Activated CD8-positive, alpha-beta T cell treated with anti-CD3 and anti-CD28 coated beads, Interleukin-2, amount 10 ng/mL, durations not matched to agents 7 days and 5 days (primary cell): ENCODE measurements at regions not wholly inside any gene's neighbourhood (a gene's known extent, or its start where the extent isn't known, plus 50 kb on each side); places are given as distances from the start of the nearest gene placed in this dataset.

ENCODE experiments used
- ATAC-seq: fragments of 150-1000 bp; cut with Tn5 transposase; one replicate; pipeline ENCODE4 v1.10.0; 2021; ENCODE audit warnings: moderate library complexity
- CTCF ChIA-PET: fragments of 350-600 bp; sonication (Branson Sonifier 250); formaldehyde crosslinking; loops from one replicate; lab custom pipeline; 2021; ENCODE audit warnings: antibody characterized with exemption; lab: Charles Lee
- POLR2A ChIA-PET: fragments of 350-600 bp; sonication (Branson Sonifier 250); formaldehyde crosslinking; loops from one replicate; lab custom pipeline; 2021; ENCODE audit warnings: antibody characterized with exemption; lab: Charles Lee
- DNase-seq: peaks from one replicate; pipeline ENCODE4 v3.0.0-alpha.2; 2020
- H3K27ac Mint-ChIP-seq: one replicate; pipeline ENCODE4 v1.8.0; 2021; ENCODE audit warnings: mild to moderate bottlenecking, mixed read lengths
- H3K27me3 Mint-ChIP-seq: one replicate; pipeline ENCODE4 v1.8.0; 2021; ENCODE audit warnings: low read depth, mixed read lengths
- H3K36me3 Mint-ChIP-seq: one replicate; pipeline ENCODE4 v1.8.0; 2021; ENCODE audit warnings: low read depth, mixed read lengths
- H3K4me1 Mint-ChIP-seq: one replicate; pipeline ENCODE4 v1.8.0; 2021; ENCODE audit warnings: low read depth, mixed read lengths
- H3K4me3 Mint-ChIP-seq: one replicate; pipeline ENCODE4 v1.8.0; 2021; ENCODE audit warnings: mild to moderate bottlenecking, mixed read lengths
- H3K9me3 Mint-ChIP-seq: one replicate; pipeline ENCODE4 v1.8.0; 2022; ENCODE audit warnings: mixed read lengths; ENCODE audit not compliant: insufficient read depth

- H3K9me3 Mint-ChIP-seq = no peaks in the 10 kb centered on the region
- ChIA-PET POLR2A (no interaction called here), CTCF (no interaction called here)
- no peak overlapping the region for H3K27ac Mint-ChIP-seq
- no peak for DNase-seq
- H3K4me1 Mint-ChIP-seq = no peaks in the 10 kb centered on the region
- ATAC-seq = no peak
- H3K4me3 Mint-ChIP-seq = no peak overlapping the region
- no peaks in the 10 kb centered on the region for H3K36me3 Mint-ChIP-seq
- no peaks in the 10 kb centered on the region for H3K27me3 Mint-ChIP-seq
Observed at GRCh38 chr7:108838198-108838597, 268.5 kb downstream of the DNAJB9 start.

DNA sequence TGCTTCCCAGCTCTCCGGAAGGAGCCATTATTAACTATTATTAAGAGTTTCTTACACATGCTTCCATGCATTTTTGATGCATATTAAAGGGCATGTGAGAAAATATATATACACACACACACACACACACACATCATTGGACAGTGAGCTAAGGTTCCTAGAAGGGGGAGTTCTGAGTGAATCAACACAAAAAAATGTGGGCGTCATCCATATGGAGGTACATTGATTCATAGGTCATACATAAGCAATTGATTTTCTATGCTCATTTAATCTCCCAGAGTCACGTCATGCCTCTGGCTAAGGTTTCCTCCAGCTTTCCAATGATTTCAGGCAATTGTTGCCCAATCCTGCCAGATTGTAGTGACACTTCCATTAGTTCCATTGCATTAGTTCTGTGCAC lies 269.4 kb downstream of the DNAJB9 start:
- DNase-seq (no peak), ATAC-seq (no peak)
- no peaks in the 10 kb centered on the region for H3K27me3 Mint-ChIP-seq
- H3K36me3 Mint-ChIP-seq = no peaks in the 10 kb centered on the region
- ChIA-PET CTCF (no interaction called here), POLR2A (no interaction called here)
- H3K9me3 Mint-ChIP-seq = no peaks in the 10 kb centered on the region
- no peak overlapping the region for H3K4me3 Mint-ChIP-seq
- no peaks in the 10 kb centered on the region for H3K4me1 Mint-ChIP-seq
- H3K27ac Mint-ChIP-seq = no peak overlapping the region

DNA sequence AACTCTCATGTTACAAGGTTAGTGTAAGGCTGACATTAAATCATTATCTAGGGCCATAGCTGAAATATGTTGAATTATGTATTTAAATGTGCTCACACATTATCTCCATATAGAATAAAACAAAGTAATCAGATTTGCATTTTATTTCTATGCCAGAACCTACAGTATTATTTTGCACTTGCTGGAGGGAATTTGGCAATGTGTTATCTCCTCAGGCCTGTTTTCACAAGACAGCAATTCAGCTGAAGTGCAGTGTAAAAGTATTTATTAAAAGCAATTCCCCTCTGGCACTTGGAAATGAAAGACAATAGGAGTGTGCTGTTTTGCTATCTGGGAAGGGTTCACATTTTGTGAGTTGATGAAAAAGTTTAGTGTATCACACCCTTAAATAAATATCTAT lies 276.3 kb downstream of the DNAJB9 start:
- Mint-ChIP-seq H3K4me3 (no peak overlapping the region), H3K4me1 (no peaks in the 10 kb centered on the region), H3K36me3 (no peaks in the 10 kb centered on the region), H3K27ac (no peak overlapping the region), H3K27me3 (no peaks in the 10 kb centered on the region), H3K9me3 (no peaks in the 10 kb centered on the region)
- no peak for ATAC-seq
- ChIA-PET POLR2A (no interaction called here), CTCF (no interaction called here)
- no peak for DNase-seq

- POLR2A ChIA-PET = no interaction called here
- Mint-ChIP-seq H3K36me3 (no peaks in the 10 kb centered on the region), H3K9me3 (no peaks in the 10 kb centered on the region), H3K4me1 (no peaks in the 10 kb centered on the region), H3K4me3 (no peak overlapping the region), H3K27ac (no peak overlapping the region), H3K27me3 (no peaks in the 10 kb centered on the region)
- CTCF ChIA-PET = no interaction called here
- DNase-seq (no peak), ATAC-seq (no peak)
Observed at GRCh38 chr7:108846471-108846870, 276.8 kb downstream of the DNAJB9 start.

GRCh38 chr7:108848486-108848885 lies 278.8 kb downstream of the DNAJB9 start:
- no peaks in the 10 kb centered on the region for H3K9me3 Mint-ChIP-seq
- H3K4me1 Mint-ChIP-seq = no peaks in the 10 kb centered on the region
- no peaks in the 10 kb centered on the region for H3K36me3 Mint-ChIP-seq
- no peaks in the 10 kb centered on the region for H3K27me3 Mint-ChIP-seq
- no peak overlapping the region for H3K4me3 Mint-ChIP-seq
- DNase-seq (no peak), ATAC-seq (no peak)
- POLR2A ChIA-PET = no interaction called here
- CTCF ChIA-PET = no interaction called here
- H3K27ac Mint-ChIP-seq = no peak overlapping the region

DNA sequence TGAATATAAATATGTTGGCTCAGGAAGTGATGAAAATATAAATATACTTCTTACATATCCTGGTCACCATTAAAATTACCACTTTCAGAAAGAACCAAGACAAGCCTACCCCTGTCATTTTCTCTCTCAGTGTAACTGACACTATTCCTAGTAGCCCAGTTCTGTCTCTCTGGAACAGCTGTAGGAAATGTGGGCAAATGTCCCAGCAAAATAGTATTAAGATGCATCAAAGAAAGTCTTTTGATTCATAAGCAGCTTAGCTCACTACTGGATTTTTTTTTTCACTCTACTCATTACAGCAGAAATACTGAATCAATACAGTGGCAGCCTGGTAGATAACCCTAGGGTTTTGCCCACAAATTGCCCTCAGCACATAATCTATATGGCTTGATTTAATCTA lies 290.9 kb downstream of the DNAJB9 start:
- Mint-ChIP-seq H3K27ac (no peak overlapping the region), H3K9me3 (no peaks in the 10 kb centered on the region), H3K27me3 (no peaks in the 10 kb centered on the region), H3K4me1 (no peaks in the 10 kb centered on the region), H3K4me3 (no peak overlapping the region), H3K36me3 (no peaks in the 10 kb centered on the region)
- DNase-seq (no peak), ATAC-seq (no peak)
- POLR2A ChIA-PET = no interaction called here
- CTCF ChIA-PET = no interaction called here

DNA sequence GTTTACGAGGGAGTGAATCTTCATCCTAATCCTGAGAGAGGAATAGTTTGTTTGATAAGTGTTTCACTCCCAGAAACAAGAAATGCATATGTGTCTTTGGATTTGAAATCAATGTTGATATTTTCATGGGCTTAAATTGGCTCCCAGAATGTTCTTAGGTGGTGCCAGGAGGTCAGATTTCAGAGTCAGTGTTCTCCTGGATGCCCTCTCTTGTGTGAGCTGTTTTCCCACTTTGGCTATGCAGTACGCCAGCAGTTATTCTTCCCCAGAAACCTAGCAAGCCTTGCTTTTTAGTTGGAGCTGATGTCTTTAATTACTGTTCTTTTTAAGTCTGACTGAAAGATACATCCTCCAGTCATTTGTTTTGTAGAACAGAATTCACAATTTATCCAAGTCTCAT lies 291.4 kb downstream of the DNAJB9 start:
- H3K27ac Mint-ChIP-seq = no peak overlapping the region
- no peaks in the 10 kb centered on the region for H3K36me3 Mint-ChIP-seq
- no peaks in the 10 kb centered on the region for H3K4me1 Mint-ChIP-seq
- no peaks in the 10 kb centered on the region for H3K9me3 Mint-ChIP-seq
- CTCF ChIA-PET = no interaction called here
- POLR2A ChIA-PET = no interaction called here
- H3K27me3 Mint-ChIP-seq = no peaks in the 10 kb centered on the region
- DNase-seq = no peak
- ATAC-seq = no peak
- no peak overlapping the region for H3K4me3 Mint-ChIP-seq

- no peak overlapping the region for H3K27ac Mint-ChIP-seq
- no peaks in the 10 kb centered on the region for H3K27me3 Mint-ChIP-seq
- no peaks in the 10 kb centered on the region for H3K9me3 Mint-ChIP-seq
- ChIA-PET POLR2A (no interaction called here), CTCF (no interaction called here)
- no peaks in the 10 kb centered on the region for H3K4me1 Mint-ChIP-seq
- no peak overlapping the region for H3K4me3 Mint-ChIP-seq
- ATAC-seq = no peak
- no peaks in the 10 kb centered on the region for H3K36me3 Mint-ChIP-seq
- DNase-seq = no peak
Observed at GRCh38 chr7:108863227-108863848, 293.7 kb downstream of the DNAJB9 start.

DNA sequence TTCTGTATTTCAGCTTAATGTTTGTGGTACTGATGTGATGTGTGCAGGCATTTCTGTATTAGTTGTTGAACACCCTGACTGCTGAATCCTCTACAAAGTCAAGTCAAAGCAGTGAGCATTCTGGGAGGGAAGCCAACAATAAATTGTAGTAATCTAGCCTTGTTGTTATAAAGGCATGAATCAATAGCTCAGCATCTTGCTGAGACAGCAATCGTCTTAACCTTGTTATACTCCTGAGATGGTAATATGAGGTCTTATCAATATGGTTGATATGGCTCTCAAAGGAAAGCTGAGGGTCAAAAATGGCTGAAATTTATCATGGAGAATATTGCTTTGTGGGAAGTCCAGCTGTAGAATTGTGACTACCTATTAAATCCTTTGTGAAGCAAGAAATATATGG lies 299.4 kb downstream of the DNAJB9 start:
- ChIA-PET POLR2A (no interaction called here), CTCF (no interaction called here)
- DNase-seq (no peak), ATAC-seq (no peak)
- no peaks in the 10 kb centered on the region for H3K27me3 Mint-ChIP-seq
- H3K36me3 Mint-ChIP-seq = no peaks in the 10 kb centered on the region
- no peaks in the 10 kb centered on the region for H3K9me3 Mint-ChIP-seq
- no peak overlapping the region for H3K4me3 Mint-ChIP-seq
- H3K27ac Mint-ChIP-seq = no peak overlapping the region
- no peaks in the 10 kb centered on the region for H3K4me1 Mint-ChIP-seq

DNA sequence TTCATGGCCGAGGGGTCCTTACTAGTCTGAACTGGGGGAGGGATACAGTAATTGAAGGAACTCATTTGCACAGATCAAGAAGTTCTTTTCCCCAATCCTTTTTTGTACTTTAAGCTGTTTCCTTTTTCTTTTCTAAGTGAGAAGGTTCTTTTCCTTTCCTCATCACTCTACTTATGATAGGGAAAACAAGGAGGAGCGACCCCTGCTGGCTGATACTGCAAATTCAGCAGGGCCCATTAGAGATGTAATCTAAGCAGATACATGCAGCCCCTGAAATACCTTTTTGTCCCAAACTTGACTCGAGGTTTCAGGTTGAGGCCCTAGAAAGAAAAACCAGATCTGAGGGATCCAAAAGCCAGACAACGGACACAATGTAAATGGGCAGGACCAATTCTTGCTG lies 305.5 kb downstream of the DNAJB9 start:
- no peaks in the 10 kb centered on the region for H3K9me3 Mint-ChIP-seq
- CTCF ChIA-PET = no interaction called here

GRCh38 chr7:108890862-108891261 lies 321.2 kb downstream of the DNAJB9 start:
- Mint-ChIP-seq H3K4me1 (no peaks in the 10 kb centered on the region), H3K4me3 (no peak overlapping the region), H3K27ac (no peak overlapping the region), H3K36me3 (no peaks in the 10 kb centered on the region), H3K27me3 (no peaks in the 10 kb centered on the region), H3K9me3 (peaks cover 3% of the 10 kb centered on the region)
- POLR2A ChIA-PET = no interaction called here
- CTCF ChIA-PET = no interaction called here
- no peak for DNase-seq
- no peak for ATAC-seq

More for the DNA sequence above, 305.5 kb downstream of the DNAJB9 start:
- DNase-seq = no peak
- Mint-ChIP-seq H3K4me3 (no peak overlapping the region), H3K36me3 (no peaks in the 10 kb centered on the region), H3K27ac (no peak overlapping the region), H3K27me3 (no peaks in the 10 kb centered on the region), H3K4me1 (no peaks in the 10 kb centered on the region)
- POLR2A ChIA-PET = no interaction called here
- ATAC-seq = no peak

GRCh38 chr7:108908456-108908855 lies 338.8 kb downstream of the DNAJB9 start:
- no peaks in the 10 kb centered on the region for H3K36me3 Mint-ChIP-seq
- no peak overlapping the region for H3K27ac Mint-ChIP-seq
- ChIA-PET CTCF (no interaction called here), POLR2A (no interaction called here)
- DNase-seq (no peak), ATAC-seq (no peak)
- H3K4me3 Mint-ChIP-seq = no peak overlapping the region
- H3K4me1 Mint-ChIP-seq = no peaks in the 10 kb centered on the region
- H3K9me3 Mint-ChIP-seq = no peaks in the 10 kb centered on the region
- no peaks in the 10 kb centered on the region for H3K27me3 Mint-ChIP-seq

DNA sequence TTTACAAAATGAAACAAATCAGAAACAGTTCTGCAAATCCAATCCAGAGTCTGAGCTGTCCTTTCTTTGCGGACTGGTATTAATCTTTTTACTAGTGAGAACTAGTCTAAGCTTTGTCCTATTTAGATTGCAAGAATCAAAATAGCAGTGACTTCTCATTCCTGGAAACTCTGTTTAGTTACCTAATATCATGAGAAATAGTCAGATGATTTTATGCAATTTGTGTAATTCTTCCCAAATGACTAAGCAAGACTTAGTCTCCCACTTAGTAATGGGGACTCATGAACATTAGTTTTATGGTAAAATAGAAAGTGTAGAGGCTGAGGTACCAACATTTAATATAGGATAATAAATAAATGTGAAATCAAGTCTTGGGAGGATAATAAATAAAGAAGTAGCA lies 341.3 kb downstream of the DNAJB9 start:
- CTCF ChIA-PET = no interaction called here
- H3K9me3 Mint-ChIP-seq = peaks cover 9% of the 10 kb centered on the region
- ATAC-seq (no peak), DNase-seq (no peak)
- no peaks in the 10 kb centered on the region for H3K4me1 Mint-ChIP-seq
- POLR2A ChIA-PET = no interaction called here
- no peak overlapping the region for H3K4me3 Mint-ChIP-seq
- no peaks in the 10 kb centered on the region for H3K27me3 Mint-ChIP-seq
- H3K36me3 Mint-ChIP-seq = no peaks in the 10 kb centered on the region
- H3K27ac Mint-ChIP-seq = no peak overlapping the region
